ENCODE measurements at regions not wholly inside any gene's neighbourhood (a gene's known extent, or its start where the extent isn't known, plus 50 kb on each side); places are given as distances from the start of the nearest gene placed in this dataset.

GRCh38 chr19:28960986-28961705 is 251.8 kb downstream of the UQCRFS1 start:
- TF ChIP-seq FOXK2 (IDR thresholded peaks at IDR 0.05), result no peak
- no peak for TF ChIP-seq ELF4 (IDR thresholded peaks at IDR 0.05)
- no peak for TF ChIP-seq ZNF384 (IDR thresholded peaks at IDR 0.05)
- no peak for TF ChIP-seq CTBP1 (IDR thresholded peaks at IDR 0.05; ENCODE audit: borderline replicate concordance)
- no peak for TF ChIP-seq BHLHE40 (IDR thresholded peaks at IDR 0.05; ENCODE audit: borderline replicate concordance)
- no peak for TF ChIP-seq SUZ12 (IDR thresholded peaks at IDR 0.05)
- TF ChIP-seq TARDBP (IDR thresholded peaks at IDR 0.05), result no peak
- TF ChIP-seq PKNOX1 (IDR thresholded peaks at IDR 0.05), result no peak
